ENCODE measurements at regions not wholly inside any gene's neighbourhood (a gene's known extent, or its start where the extent isn't known, plus 50 kb on each side); places are given as distances from the start of the nearest gene placed in this dataset.
"Not testable (repeated sequence)": the region's sequence is repeated elsewhere in the genome, so short reads cannot be mapped to it uniquely, and the experiment has no call there.

- DNase-seq (ENCODE audit: low spot score) = no peak
Observed at GRCh38 chr10:94230134-94230785, 132.5 kb downstream of the NOC3L start.

- no peak for DNase-seq (ENCODE audit: low spot score)
Observed at GRCh38 chr10:94232711-94233383, 129.9 kb downstream of the NOC3L start.

GRCh38 chr10:94235461-94235860 is 127.3 kb downstream of the NOC3L start:
- no peak for DNase-seq (ENCODE audit: low spot score)

- no peak for DNase-seq (ENCODE audit: low spot score)
Observed at GRCh38 chr10:94238006-94238617, 124.6 kb downstream of the NOC3L start.

GRCh38 chr10:94239696-94240095 is 123.0 kb downstream of the NOC3L start:
- DNase-seq (ENCODE audit: low spot score) = no peak

GRCh38 chr10:94240491-94240890 is 122.2 kb downstream of the NOC3L start:
- DNase-seq (ENCODE audit: low spot score) = no peak

- no peak for DNase-seq (ENCODE audit: low spot score)
Observed at GRCh38 chr10:94240901-94241300, 121.8 kb downstream of the NOC3L start.

- DNase-seq (ENCODE audit: low spot score) = no peak
Observed at GRCh38 chr10:94251098-94251497, 111.6 kb downstream of the NOC3L start.

GRCh38 chr10:94251568-94251967 is 111.2 kb downstream of the NOC3L start:
- no peak for DNase-seq (ENCODE audit: low spot score)

GRCh38 chr10:94257407-94257806 is 105.3 kb downstream of the NOC3L start:
- not testable (repeated sequence) for DNase-seq (ENCODE audit: low spot score)

GRCh38 chr10:94260455-94260854 is 102.3 kb downstream of the NOC3L start:
- DNase-seq (ENCODE audit: low spot score) = no peak

GRCh38 chr10:94264085-94264484 is 98.7 kb downstream of the NOC3L start:
- DNase-seq (ENCODE audit: low spot score) = no peak

- DNase-seq (ENCODE audit: low spot score) = no peak
Observed at GRCh38 chr10:94266091-94266490, 96.6 kb downstream of the NOC3L start.

GRCh38 chr10:94268652-94269051 is 94.1 kb downstream of the NOC3L start:
- no peak for DNase-seq (ENCODE audit: low spot score)

GRCh38 chr10:94274142-94274787 is 88.5 kb downstream of the NOC3L start:
- DNase-seq (ENCODE audit: low spot score) = no peak

GRCh38 chr10:94276140-94276539 is 86.6 kb downstream of the NOC3L start:
- DNase-seq (ENCODE audit: low spot score) = no peak

GRCh38 chr10:94277450-94277849 is 85.3 kb downstream of the NOC3L start:
- DNase-seq (ENCODE audit: low spot score) = no peak

GRCh38 chr10:94279835-94280709 is 82.7 kb downstream of the NOC3L start:
- DNase-seq (ENCODE audit: low spot score) = peak; percentile 29

GRCh38 chr10:94281654-94282053 is 81.1 kb downstream of the NOC3L start:
- DNase-seq (ENCODE audit: low spot score) = no peak

GRCh38 chr10:94282369-94282768 is 80.4 kb downstream of the NOC3L start:
- no peak for DNase-seq (ENCODE audit: low spot score)

Data from CD4-positive, alpha-beta T cell treated with Interleukin-15 for 4 hours (primary cell).